ENCODE measurements at regions not wholly inside any gene's neighbourhood (a gene's known extent, or its start where the extent isn't known, plus 50 kb on each side); places are given as distances from the start of the nearest gene placed in this dataset.

DNA sequence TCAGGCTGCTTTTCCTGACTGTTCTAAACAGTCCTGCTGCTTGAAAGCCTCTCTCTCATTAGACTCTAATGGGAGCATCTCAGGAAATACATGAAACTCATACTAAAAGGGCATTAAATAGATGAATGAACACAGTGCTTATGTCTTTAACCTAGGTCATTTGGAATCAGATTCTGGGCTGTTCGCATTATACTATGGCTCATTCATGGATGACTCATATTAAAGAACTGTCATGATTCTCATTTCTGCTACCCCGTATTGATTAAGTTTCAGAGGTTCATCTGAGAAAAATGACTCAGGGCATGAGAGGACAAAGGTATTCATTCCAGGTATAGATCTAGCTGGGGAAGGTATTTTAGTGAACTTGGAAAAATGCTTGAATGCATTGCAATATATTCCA is 335.5 kb downstream of the GJA1 start:
- TF ChIP-seq GABPA (IDR thresholded peaks at IDR 0.05 in 1 of 2, conservative IDR thresholded peaks at IDR 0.05 in 1 of 2) (no peak), EGR1 (IDR thresholded peaks at IDR 0.05; ENCODE audit: low read depth in 2 of 2) (no peak), YY1 (IDR thresholded peaks at IDR 0.05) (no peak), HNF4G (IDR thresholded peaks at IDR 0.05) (no peak), TAF1 (conservative IDR thresholded peaks at IDR 0.05) (no peak), HNF4A (conservative IDR thresholded peaks at IDR 0.05) (no peak), RAD21 (IDR thresholded peaks at IDR 0.05) (no peak), NR2F2 (IDR thresholded peaks at IDR 0.05) (no peak), FOXA2 (IDR thresholded peaks at IDR 0.05) (no peak), JUND (IDR thresholded peaks at IDR 0.05) (no peak), RXRA (IDR thresholded peaks at IDR 0.05) (no peak), SP1 (IDR thresholded peaks at IDR 0.05) (no peak), FOXA1 (IDR thresholded peaks at IDR 0.05) (no peak)
- TF ChIP-seq, protein P1, sequence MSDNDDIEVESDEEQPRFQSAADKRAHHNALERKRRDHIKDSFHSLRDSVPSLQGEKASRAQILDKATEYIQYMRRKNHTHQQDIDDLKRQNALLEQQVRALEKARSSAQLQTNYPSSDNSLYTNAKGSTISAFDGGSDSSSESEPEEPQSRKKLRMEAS (IDR thresholded peaks at IDR 0.05): no peak
- TF ChIP-seq, protein P2, sequence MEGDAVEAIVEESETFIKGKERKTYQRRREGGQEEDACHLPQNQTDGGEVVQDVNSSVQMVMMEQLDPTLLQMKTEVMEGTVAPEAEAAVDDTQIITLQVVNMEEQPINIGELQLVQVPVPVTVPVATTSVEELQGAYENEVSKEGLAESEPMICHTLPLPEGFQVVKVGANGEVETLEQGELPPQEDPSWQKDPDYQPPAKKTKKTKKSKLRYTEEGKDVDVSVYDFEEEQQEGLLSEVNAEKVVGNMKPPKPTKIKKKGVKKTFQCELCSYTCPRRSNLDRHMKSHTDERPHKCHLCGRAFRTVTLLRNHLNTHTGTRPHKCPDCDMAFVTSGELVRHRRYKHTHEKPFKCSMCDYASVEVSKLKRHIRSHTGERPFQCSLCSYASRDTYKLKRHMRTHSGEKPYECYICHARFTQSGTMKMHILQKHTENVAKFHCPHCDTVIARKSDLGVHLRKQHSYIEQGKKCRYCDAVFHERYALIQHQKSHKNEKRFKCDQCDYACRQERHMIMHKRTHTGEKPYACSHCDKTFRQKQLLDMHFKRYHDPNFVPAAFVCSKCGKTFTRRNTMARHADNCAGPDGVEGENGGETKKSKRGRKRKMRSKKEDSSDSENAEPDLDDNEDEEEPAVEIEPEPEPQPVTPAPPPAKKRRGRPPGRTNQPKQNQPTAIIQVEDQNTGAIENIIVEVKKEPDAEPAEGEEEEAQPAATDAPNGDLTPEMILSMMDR (IDR thresholded peaks at IDR 0.05; ENCODE audit: low read depth, low read length, missing input control): no peak
- TF ChIP-seq, protein P3, sequence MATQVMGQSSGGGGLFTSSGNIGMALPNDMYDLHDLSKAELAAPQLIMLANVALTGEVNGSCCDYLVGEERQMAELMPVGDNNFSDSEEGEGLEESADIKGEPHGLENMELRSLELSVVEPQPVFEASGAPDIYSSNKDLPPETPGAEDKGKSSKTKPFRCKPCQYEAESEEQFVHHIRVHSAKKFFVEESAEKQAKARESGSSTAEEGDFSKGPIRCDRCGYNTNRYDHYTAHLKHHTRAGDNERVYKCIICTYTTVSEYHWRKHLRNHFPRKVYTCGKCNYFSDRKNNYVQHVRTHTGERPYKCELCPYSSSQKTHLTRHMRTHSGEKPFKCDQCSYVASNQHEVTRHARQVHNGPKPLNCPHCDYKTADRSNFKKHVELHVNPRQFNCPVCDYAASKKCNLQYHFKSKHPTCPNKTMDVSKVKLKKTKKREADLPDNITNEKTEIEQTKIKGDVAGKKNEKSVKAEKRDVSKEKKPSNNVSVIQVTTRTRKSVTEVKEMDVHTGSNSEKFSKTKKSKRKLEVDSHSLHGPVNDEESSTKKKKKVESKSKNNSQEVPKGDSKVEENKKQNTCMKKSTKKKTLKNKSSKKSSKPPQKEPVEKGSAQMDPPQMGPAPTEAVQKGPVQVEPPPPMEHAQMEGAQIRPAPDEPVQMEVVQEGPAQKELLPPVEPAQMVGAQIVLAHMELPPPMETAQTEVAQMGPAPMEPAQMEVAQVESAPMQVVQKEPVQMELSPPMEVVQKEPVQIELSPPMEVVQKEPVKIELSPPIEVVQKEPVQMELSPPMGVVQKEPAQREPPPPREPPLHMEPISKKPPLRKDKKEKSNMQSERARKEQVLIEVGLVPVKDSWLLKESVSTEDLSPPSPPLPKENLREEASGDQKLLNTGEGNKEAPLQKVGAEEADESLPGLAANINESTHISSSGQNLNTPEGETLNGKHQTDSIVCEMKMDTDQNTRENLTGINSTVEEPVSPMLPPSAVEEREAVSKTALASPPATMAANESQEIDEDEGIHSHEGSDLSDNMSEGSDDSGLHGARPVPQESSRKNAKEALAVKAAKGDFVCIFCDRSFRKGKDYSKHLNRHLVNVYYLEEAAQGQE (IDR thresholded peaks at IDR 0.05): no peak
- TF ChIP-seq, protein P4, sequence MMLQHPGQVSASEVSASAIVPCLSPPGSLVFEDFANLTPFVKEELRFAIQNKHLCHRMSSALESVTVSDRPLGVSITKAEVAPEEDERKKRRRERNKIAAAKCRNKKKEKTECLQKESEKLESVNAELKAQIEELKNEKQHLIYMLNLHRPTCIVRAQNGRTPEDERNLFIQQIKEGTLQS (IDR thresholded peaks at IDR 0.05): no peak
- TF ChIP-seq, protein P5, sequence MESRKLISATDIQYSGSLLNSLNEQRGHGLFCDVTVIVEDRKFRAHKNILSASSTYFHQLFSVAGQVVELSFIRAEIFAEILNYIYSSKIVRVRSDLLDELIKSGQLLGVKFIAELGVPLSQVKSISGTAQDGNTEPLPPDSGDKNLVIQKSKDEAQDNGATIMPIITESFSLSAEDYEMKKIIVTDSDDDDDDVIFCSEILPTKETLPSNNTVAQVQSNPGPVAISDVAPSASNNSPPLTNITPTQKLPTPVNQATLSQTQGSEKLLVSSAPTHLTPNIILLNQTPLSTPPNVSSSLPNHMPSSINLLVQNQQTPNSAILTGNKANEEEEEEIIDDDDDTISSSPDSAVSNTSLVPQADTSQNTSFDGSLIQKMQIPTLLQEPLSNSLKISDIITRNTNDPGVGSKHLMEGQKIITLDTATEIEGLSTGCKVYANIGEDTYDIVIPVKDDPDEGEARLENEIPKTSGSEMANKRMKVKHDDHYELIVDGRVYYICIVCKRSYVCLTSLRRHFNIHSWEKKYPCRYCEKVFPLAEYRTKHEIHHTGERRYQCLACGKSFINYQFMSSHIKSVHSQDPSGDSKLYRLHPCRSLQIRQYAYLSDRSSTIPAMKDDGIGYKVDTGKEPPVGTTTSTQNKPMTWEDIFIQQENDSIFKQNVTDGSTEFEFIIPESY (IDR thresholded peaks at IDR 0.05): no peak
- H3K4me1 ChIP-seq (ENCODE audit: control insufficient read depth in 4 of 4, insufficient read depth in 4 of 4, low read length in 3 of 4): peaks cover 0 to 2% (median 0%) of the 10 kb centered on the region in 4 donors
- H3K27me3 ChIP-seq (ENCODE audit: control insufficient read depth in 4 of 4, insufficient read depth in 4 of 4, low read length in 3 of 4): peaks cover 0 to 3% (median 0%) of the 10 kb centered on the region in 4 donors
- H3K36me3 ChIP-seq (ENCODE audit: control insufficient read depth in 4 of 4, insufficient read depth in 3 of 4, low read depth in 1 of 4, low read length in 3 of 4): no peaks in the 10 kb centered on the region
- no peak overlapping the region for H3K9ac ChIP-seq (ENCODE audit: low read depth in 1 of 2, low read length in 2 of 2)
- WGBS: 83% methylated on average over 2 of the region's 2 CpGs
- DNase-seq (ENCODE audit: low spot score): no peak
- no peak overlapping the region for H3K27ac ChIP-seq (ENCODE audit: low read depth in 1 of 2, low read length in 2 of 2)
- H3K4me3 ChIP-seq (ENCODE audit: low read depth in 1 of 3, low read length in 3 of 3): no peak overlapping the region
- H3K9me3 ChIP-seq (ENCODE audit: control insufficient read depth in 4 of 4, low read length in 3 of 4): no peaks in the 10 kb centered on the region

All from liver (tissue), 8 donors.